HG03354 (cell line): ENCODE measurements at regions not wholly inside any gene's neighbourhood (a gene's known extent, or its start where the extent isn't known, plus 50 kb on each side); places are given as distances from the start of the nearest gene placed in this dataset.
"Not testable (repeated sequence)": the region's sequence is repeated elsewhere in the genome, so short reads cannot be mapped to it uniquely, and the experiment has no call there.

Experiments used
- ATAC-seq: cut with Tn5 transposase; IDR thresholded peaks from one replicate; pipeline ENCODE4 v1.9.1; 2021; ENCODE audit warnings: mild to moderate bottlenecking; ENCODE audit not compliant: unreplicated experiment, poor library complexity, severe bottlenecking

DNA sequence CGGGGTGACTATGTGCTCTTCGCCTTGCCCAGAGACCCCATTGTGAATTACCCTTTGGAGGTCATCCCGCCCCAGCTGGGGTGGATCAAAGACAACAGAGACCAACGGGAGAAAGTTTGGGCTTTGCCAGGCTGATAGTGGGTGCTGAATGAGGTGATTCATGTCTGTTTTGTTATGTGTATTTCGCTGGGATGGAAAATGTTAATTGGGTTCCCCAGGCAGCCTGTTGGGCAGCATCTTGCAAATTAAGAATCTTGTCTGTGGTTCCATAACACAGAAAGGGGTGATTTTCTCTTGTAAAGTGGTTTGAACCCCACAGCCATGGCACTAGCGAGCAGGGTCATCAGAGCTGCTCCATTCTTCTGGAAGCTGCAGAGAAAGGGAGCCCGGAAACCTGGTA, 63.1 kb upstream of the UNC93A start:
- ATAC-seq: no peak

- ATAC-seq: no peak
Measured at GRCh38 chr6:167229586-167229985, 61.5 kb upstream of the UNC93A start.

DNA sequence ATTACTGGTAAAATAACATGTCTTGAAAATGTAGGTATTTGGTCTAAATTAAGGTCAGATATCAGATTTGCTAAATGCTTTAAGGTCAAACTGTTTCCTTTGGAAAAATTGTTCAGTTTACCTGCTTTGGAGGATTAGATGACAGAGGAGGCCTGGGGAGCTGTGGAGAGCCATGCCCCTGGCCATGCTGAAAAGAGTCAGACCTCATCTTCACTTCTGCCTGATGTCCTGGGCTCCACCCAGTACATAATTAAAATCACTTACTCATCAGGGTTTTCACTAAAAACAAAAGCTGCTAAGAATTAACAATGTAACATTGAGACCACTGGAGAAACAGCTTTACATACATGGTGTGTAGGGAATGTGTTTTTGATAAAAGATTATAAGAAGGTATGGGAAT, 60.8 kb upstream of the UNC93A start:
- no peak for ATAC-seq

- ATAC-seq: no peak
Measured at GRCh38 chr6:167232356-167232755, 58.8 kb upstream of the UNC93A start.

GRCh38 chr6:167233490-167233889, 57.6 kb upstream of the UNC93A start:
- ATAC-seq: no peak

GRCh38 chr6:167234576-167234975, 56.5 kb upstream of the UNC93A start:
- not testable (repeated sequence) for ATAC-seq

GRCh38 chr6:167235005-167235404, 56.1 kb upstream of the UNC93A start:
- ATAC-seq: no peak

GRCh38 chr6:167235421-167236238, 55.5 kb upstream of the UNC93A start:
- no peak for ATAC-seq

- ATAC-seq: no peak
Measured at GRCh38 chr6:167236239-167236571, 54.9 kb upstream of the UNC93A start.

- ATAC-seq: no peak
Measured at GRCh38 chr6:167237438-167238145, 53.5 kb upstream of the UNC93A start.

DNA sequence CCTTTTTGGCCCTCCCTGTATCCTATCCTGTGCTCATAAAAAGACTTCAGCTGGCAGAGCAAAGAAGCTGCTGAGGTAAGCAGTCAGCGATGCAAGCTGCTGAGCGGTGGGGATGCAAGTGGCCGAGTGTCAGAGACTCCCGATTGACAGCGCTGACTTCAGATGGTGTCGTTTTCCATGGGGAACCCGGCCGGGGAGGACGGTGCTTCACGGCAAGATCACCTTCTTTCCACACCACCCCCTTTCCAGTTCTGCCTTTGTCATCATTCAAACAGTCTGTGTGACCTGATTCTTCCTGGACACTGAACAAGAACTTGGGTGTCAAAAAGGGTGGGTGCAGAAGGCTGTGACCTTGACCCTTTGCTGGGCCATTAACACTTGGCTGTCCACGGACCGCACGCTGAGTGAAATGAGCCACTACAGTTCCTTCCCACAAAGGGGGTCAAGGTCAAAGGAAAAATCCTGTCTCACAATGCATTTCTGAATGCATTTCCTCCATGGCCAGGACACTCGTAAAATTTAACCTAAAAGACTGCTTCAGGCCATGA, 52.9 kb upstream of the UNC93A start:
- no peak for ATAC-seq

DNA sequence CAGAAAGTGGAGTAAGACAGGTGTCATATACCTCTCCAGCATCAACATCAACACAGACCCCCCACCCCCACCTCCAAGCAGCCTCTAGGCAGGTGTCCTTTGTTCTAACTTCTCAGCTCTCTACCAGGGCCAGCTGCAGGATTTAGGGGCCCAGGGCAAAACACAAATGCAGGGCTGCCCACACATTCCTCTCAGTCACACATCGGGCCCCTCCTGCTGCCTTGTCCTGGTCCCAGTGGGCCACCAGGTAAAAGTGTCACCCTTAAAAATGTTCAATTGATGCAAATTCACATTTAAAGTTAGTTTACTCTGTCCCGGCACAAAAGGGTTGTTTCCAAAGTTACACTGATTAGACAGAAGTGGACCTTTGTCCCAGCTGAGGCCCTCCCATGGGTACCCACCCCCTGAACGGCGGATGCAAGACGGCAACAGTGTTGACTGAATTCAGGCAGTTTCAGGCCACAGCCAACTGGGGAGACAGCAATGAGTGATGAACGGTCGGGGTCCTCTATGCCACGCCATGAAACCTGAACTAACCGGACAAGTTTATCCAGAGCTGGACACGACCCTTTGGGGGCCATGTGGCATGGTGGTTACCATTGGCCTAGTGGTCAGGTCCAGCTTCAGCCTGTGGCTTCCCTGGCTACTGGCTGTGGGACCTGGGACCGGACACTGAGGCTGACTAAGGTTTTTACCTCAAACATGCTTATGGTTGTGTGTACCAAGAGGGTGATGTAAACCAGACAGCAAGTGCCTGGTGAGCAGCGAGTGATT, 52.2 kb upstream of the UNC93A start:
- no peak for ATAC-seq

DNA sequence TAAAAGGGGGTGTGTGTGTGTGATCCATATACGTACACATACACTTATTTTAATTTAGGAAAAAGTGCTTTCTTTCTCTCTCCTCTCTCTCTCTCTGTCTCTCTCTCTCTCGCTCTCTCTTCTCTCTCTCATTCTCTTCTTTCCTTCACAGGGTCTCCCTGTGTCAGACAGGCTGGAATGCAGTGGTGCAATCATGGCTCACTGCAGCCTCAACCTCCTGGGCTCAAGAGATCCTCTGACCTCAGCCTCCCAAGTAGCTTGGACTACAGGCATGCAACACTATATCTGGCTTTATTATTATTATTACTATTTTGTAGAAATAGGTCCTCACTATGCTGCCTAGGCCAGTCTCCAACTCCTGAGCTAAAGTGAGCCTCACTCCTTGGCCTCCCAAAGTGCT, 51.6 kb upstream of the UNC93A start:
- not testable (repeated sequence) for ATAC-seq

DNA sequence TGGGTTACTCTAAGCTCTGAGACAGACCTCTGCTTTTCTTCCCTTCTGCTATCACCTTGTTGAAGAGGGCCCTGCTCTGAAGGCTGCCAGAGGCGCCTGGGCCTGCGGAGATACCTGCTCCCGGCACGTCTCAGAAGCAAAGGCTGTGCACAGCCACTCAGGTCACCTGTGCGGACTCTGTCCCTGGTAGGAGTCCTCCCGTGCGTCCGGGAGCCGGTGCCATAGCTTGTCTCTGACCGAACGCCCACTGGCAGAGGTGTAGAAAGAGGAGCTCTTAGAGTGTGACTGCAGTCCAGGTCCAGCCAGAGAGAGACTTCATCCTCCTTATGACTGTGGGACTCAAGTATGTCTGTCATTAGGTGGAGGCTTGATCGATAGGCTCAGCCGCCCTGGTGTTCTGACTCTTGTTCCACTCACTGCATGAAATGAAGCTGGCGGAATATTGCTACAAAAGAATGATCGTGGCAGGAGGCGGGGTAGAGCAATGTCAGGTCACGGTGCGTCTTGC, 51.0 kb upstream of the UNC93A start:
- ATAC-seq: no peak
